GM19351 (cell line): ENCODE measurements at regions not wholly inside any gene's neighbourhood (a gene's known extent, or its start where the extent isn't known, plus 50 kb on each side); places are given as distances from the start of the nearest gene placed in this dataset.

ENCODE experiments used
- ATAC-seq: cut with Tn5 transposase; IDR thresholded peaks from one replicate; pipeline ENCODE4 v1.9.1; 2021; ENCODE audit warnings: mild to moderate bottlenecking, moderate library complexity; ENCODE audit not compliant: unreplicated experiment

GRCh38 chr1:79457562-79458224 lies 451.2 kb upstream of the ADGRL4 start:
- no peak for ATAC-seq

- no peak for ATAC-seq
These were observed 441.9 kb upstream of the ADGRL4 start for GRCh38 chr1:79448426-79448825.

GRCh38 chr1:79441238-79441637 lies 434.7 kb upstream of the ADGRL4 start:
- no peak for ATAC-seq

GRCh38 chr1:79437540-79437939 lies 431.0 kb upstream of the ADGRL4 start:
- ATAC-seq = no peak

DNA sequence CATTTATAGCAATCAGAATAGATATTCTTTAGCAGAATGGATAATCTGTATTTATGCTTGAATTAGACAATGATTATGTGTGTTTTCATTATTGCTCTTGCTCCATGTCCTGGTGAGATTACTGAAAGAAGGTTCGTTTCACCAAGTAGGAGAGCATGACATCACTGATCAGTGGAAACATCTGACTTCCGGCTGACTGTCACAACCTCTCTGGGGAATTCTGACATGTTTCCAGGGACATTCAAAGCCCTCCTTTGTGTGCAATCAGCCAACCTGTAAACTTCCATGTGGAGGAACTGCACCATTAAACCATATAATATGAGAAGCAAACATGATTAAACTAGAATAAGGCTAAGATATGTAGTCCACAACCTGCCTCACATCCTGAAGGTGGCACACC lies 424.8 kb upstream of the ADGRL4 start:
- ATAC-seq = no peak

DNA sequence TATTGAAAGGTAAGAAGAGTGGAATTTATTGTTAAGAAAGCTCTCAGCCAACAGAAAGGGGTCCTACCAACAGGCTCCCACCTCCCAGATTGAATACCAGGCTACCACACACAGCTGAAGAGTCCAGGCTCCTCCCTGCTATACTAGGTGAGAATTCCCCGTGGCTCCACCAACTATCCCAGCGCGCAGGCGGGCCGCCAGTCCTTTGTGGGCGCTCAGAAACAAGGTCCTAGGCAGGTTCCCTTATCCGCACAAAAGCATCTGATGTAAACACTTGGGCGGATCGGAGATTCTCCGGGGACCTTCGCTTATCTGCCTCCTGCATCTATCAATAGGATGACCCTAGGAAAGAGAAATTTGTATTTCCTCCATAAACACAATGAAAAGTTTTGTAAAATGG lies 423.9 kb upstream of the ADGRL4 start:
- ATAC-seq = no peak

DNA sequence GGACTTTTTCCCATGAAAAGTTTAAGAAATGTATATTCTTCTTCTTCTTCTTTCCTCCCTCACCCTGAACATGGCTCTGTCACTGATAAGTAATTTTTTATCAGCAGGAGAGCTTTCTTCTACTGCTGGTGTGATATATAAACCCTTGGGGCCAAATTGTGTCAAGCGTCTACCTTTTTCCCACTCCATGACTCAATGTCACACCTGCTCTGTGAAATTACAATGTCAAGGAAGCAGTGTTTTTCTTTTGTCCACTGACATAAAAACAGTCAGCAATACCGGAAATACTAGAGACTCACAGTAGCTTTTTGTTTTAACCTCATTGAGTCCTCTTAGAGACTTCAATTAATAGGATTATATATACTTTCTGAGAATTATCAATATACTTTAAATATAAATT lies 416.2 kb upstream of the ADGRL4 start:
- no peak for ATAC-seq

DNA sequence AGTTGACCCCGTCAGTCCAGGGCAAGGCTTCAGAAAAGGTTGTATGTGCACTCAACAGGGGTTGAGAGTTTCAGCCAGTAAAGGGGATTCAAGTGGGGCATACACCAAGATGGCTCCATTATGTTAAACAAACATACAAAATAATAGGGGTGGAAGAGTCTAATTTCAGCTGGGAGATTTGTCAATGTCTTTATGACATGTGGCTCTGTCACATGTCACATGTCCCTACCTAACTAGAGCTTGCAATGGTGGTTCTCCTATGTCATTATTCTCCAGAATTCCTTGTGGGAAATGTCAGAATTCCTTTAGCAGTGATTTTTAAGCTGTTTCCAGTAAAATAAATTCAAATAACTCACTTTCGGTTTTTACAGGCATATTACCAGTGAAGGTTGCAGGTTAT lies 392.0 kb upstream of the ADGRL4 start:
- no peak for ATAC-seq

GRCh38 chr1:79396901-79397300 lies 390.4 kb upstream of the ADGRL4 start:
- no peak for ATAC-seq

DNA sequence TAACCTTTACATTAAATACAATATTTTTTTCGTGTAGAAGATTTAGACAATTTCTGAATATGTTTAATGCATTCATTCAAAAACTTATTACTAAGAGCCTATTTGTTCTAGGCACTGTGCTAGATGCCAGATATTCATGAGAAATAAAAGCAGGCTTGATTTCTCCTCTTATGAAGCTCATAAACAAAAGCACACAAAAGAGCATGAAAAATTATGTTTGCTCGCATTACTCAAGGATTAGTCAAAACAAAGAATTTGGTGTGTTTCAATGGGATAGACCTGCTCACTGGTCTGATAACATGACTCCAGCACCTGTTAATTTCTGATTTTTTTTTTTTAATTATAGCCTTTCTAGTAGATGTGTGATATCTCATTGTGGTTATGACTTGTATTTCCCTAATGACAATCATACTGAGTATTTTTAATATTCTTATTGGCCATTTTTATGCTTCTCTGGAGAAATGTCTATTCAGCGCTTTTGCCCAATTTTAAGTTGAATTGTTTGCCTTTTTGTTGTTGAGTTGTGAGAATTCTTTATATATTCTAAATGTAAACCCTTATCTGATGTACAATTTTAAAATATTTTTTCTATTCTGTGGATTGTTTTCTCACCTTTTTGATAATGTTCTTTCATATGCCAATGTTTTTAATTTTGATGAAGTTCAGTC lies 382.3 kb upstream of the ADGRL4 start:
- no peak for ATAC-seq

DNA sequence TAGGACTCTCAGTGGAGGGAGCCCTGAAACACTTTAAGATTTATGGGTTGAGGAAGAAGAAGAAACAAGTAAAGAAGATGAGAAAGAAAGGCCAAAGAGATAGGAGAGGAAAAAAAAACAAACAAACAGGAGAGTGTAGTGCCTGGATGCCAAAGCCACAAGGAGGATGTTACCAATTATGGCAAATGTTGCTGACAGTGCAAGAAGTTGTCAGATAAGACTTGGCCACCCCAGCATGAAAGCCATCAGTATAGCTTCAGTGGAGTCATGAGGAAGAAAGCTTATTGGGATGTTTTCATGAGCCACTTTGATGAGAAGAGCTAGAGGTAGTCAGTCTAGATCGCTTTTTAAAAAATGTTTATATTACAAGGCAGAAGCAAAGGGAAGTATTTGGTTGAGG lies 380.2 kb upstream of the ADGRL4 start:
- ATAC-seq = no peak

GRCh38 chr1:79380078-79380477 lies 373.5 kb upstream of the ADGRL4 start:
- no peak for ATAC-seq

GRCh38 chr1:79376106-79376505 lies 369.6 kb upstream of the ADGRL4 start:
- ATAC-seq = no peak

DNA sequence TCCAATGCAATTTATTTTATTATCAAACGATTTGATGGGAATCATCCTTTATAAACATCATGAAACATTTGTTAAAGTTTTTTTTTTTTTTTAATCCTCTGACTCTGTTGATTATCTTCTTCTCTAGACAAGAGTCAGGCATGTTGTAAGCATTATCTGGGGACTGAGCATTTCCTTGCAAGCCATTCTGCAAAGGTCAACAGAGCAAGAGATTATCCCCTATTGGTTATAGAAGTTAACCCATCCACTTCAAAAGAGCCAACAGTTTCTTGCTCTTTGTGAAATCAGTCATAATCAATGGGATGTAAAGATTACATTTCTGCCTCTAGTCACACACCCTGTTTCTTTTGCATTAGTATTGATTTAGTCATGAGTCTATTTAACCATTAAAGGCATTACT lies 368.8 kb upstream of the ADGRL4 start:
- ATAC-seq = no peak

GRCh38 chr1:79374397-79374796 lies 367.9 kb upstream of the ADGRL4 start:
- ATAC-seq = no peak

DNA sequence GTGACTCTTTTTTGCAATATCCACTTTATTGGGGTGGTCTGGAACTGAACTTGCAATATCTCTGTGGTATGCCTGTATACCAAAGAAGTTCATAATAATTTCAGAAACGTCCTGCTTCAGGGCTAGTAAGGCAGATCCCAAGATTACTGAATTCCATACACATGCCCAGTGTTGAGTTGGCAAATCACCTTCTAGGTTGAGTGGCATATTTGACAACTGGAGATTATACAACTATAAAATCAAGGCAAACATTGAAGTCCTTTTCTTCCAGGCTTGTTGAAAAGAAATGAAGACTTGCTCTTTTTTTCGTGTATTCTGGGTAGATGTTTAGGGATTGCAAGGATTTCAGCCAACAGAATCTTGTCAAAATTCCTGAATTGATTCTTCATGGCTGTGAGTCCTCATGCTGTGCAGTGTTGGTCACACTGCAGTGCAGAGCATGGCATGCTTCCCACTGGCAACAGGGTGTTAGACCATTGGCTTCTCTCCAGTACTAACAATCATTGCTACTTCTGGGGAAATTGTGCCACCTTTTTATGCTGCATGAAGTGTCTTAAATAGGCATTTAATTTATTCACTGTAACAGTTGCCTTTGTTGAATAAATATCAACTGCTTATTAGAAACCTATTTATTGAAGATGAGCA lies 367.1 kb upstream of the ADGRL4 start:
- no peak for ATAC-seq

DNA sequence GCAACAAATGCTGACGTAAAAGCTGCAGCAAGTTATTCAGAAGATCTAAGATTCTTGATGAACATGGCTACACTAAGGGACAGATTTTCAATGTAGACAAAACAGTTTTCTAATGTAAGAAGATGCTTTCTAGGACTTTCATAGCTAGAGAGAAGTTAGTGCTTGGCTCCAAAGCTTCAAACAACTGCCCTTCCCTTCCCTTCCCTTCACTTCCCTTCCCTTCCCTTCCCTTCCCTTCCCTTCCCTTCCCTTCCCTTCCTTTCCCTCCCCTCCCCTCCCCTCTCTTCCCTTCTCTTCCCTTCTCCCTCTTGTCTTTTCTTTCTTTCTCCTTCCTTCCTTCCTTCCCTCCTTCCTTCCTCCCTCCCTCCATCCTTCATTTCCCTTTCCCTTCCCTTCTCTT lies 365.3 kb upstream of the ADGRL4 start:
- no peak for ATAC-seq

DNA sequence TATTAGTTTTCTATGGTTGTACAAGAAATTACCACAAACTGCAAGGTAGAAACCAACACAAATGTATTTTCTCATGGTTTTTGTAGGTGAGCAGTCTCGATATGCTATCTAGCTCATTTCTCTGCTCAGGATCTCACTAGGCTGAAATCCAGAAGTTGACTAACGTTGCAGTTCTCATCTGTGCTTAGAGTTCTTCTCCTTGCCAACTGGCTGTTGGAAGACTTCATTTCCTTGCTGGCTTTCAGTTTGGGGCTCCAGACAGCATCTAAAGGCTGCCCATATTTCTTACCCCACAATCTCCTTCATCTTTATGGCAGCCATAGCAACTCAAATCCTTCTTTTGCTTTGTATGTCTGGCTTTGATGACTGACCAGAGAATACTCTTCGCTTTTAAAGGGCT lies 362.6 kb upstream of the ADGRL4 start:
- ATAC-seq = no peak

- no peak for ATAC-seq
These were observed 358.4 kb upstream of the ADGRL4 start for GRCh38 chr1:79364896-79365295.

GRCh38 chr1:79363430-79363829 lies 356.9 kb upstream of the ADGRL4 start:
- ATAC-seq = no peak

- ATAC-seq = no peak
These were observed 355.9 kb upstream of the ADGRL4 start for GRCh38 chr1:79362470-79362869.

DNA sequence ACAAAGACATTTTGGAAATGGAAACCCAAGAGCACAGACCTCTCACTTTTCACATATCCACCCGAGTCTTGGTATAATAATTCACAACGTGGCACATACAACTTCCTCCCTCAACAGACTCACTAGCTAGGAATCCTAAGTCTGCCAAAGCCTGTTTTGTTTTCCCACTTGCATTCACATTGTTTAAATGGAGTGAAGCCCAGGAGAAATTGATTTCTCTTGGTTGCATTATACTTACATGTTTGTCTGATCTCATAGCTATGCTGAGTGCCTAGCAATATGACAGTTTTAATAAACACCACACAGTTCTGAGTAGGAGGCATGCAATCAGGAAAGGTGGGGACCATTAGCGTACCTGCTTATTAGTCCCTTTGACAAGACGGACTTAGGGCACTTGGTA lies 348.6 kb upstream of the ADGRL4 start:
- ATAC-seq = no peak
